Activated CD4-positive, alpha-beta memory T cell treated with anti-CD3 and anti-CD28 coated beads for 36 hours (primary cell): ENCODE measurements at regions not wholly inside any gene's neighbourhood (a gene's known extent, or its start where the extent isn't known, plus 50 kb on each side); places are given as distances from the start of the nearest gene placed in this dataset.

ENCODE experiments used
- CTCF ChIA-PET: fragments of 350-600 bp; sonication (Branson Sonifier 250); formaldehyde crosslinking; loops from one replicate; lab custom pipeline; 2021; ENCODE audit warnings: antibody characterized with exemption, inconsistent platforms; lab: Charles Lee
- POLR2A ChIA-PET: fragments of 350-600 bp; sonication (Branson Sonifier 250); formaldehyde crosslinking; loops from one replicate; lab custom pipeline; 2021; ENCODE audit warnings: antibody characterized with exemption; lab: Charles Lee
- DNase-seq: peaks from one replicate; pipeline ENCODE4 v3.0.0-alpha.2; 2020
- H3K27ac Mint-ChIP-seq: one replicate; pipeline ENCODE4 v1.8.0; 2021; ENCODE audit warnings: mixed read lengths
- H3K27me3 Mint-ChIP-seq: one replicate; pipeline ENCODE4 v1.8.0; 2021; ENCODE audit warnings: mixed read lengths
- H3K36me3 Mint-ChIP-seq: one replicate; pipeline ENCODE4 v1.8.0; 2021; ENCODE audit warnings: mixed read lengths
- H3K4me1 Mint-ChIP-seq: one replicate; pipeline ENCODE4 v1.8.0; 2021; ENCODE audit warnings: low read depth, mixed read lengths
- H3K4me3 Mint-ChIP-seq: one replicate; pipeline ENCODE4 v1.8.0; 2021; ENCODE audit warnings: mild to moderate bottlenecking, mixed read lengths
- H3K9me3 Mint-ChIP-seq: one replicate; pipeline ENCODE4 v1.8.0; 2021; ENCODE audit warnings: mixed read lengths
- intact Hi-C: fragments of 100-400 bp; cut with micrococcal nuclease; formaldehyde crosslinking; loops from one replicate; pipeline ENCODE4 v1.15.1; 2023

DNA sequence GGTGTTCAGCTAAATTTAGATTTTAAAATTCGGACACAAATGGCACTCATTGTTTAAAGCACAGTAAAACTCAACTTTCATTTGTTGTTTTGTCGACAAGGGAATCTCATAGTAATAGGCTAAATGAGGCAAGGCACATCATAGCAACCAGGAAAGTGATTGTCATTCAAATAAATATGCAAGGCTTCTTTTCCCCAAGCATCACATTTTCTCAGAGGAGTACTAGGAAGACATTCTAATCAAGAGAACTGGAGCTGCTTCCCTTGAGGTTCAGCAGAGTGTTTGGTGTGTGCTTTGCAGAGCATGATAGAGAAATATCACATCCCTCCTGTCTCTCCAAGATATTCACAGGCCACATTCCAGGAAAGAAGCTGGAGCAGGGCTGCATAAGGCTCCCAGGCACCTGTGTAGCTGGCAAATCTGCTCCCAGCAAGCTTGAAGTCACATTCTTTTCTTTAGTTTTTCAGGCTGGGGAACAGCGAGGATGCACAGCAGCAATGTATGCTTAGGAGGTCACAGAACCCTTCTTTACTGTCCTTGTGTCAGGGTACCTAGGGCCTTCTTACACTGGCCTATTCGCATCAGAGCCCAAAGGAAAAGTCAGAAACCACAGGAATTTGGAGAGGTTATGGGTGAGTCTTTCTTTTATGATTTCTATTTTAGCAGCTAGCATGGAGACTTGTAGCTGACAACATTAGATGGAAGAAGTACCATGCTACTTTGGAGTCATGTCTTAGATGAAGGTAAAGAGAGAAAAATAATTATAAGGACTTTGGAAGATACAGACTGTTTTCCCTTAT is 95.9 kb upstream of the HDAC9 start:
- Mint-ChIP-seq H3K4me3 (no peak overlapping the region), H3K36me3 (no peaks in the 10 kb centered on the region), H3K27me3 (peaks cover 4% of the 10 kb centered on the region), H3K27ac (no peak overlapping the region), H3K4me1 (no peaks in the 10 kb centered on the region), H3K9me3 (no peaks in the 10 kb centered on the region)
- ChIA-PET POLR2A (no interaction called here), CTCF (interaction anchor here (0.8 kb wide), 1 partner anchor 10 kb away, joined by 4 read pairs; no protein-coding TSS in a partner anchor)
- intact Hi-C loops: no loop called here
- no peak for DNase-seq

DNA sequence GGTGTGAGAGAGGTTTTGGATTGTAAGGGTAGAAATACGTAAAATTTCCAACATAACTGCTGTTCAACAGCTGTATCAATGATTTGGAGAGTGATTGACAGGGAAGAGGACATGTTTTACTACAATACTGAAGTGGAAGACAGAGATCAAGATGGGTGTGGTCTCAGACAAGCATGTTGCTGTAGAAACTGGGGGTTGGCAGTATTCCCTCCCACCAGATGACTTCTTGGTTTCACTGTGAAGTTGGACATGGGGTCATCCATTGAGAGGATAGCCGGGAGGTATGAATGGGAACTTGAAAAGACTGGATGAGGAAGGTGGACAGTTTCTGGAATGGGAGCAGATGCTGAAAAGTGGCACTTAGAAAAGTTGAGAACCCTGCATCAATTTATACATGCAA is 95.3 kb upstream of the HDAC9 start:
- intact Hi-C loops: no loop called here
- no peak for DNase-seq
- H3K4me1 Mint-ChIP-seq: no peaks in the 10 kb centered on the region
- ChIA-PET POLR2A (no interaction called here), CTCF (no interaction called here)
- H3K36me3 Mint-ChIP-seq: no peaks in the 10 kb centered on the region
- no peaks in the 10 kb centered on the region for H3K9me3 Mint-ChIP-seq
- no peak overlapping the region for H3K4me3 Mint-ChIP-seq
- H3K27me3 Mint-ChIP-seq: peaks cover 4% of the 10 kb centered on the region
- H3K27ac Mint-ChIP-seq: no peak overlapping the region

- peaks cover 4% of the 10 kb centered on the region for H3K27me3 Mint-ChIP-seq
- DNase-seq: no peak
- ChIA-PET POLR2A (no interaction called here), CTCF (no interaction called here)
- no peaks in the 10 kb centered on the region for H3K9me3 Mint-ChIP-seq
- intact Hi-C loops: no loop called here
- no peak overlapping the region for H3K27ac Mint-ChIP-seq
- no peaks in the 10 kb centered on the region for H3K36me3 Mint-ChIP-seq
- no peak overlapping the region for H3K4me3 Mint-ChIP-seq
- H3K4me1 Mint-ChIP-seq: no peaks in the 10 kb centered on the region
These were observed 94.8 kb upstream of the HDAC9 start for GRCh38 chr7:18400726-18401125.

DNA sequence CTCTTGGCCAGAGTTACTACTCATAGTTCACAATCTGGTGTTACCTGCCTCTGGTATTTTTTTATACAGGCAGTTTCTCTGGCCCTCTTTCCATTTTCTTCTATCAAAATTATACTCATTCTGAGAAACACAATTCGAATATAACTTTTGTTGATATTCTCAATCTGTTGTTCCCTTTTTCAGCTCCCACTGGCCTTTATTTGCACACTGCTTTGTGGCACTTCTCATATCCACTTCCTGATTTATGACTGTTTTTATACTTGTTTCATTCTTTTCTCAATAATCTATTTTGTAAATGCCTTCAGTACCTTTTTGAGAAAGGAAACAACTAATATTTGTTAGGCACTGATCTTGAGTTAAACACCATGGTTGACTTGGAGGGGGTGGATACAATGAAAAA is 93.8 kb upstream of the HDAC9 start:
- Mint-ChIP-seq H3K27ac (no peak overlapping the region), H3K27me3 (peaks cover 4% of the 10 kb centered on the region), H3K9me3 (no peaks in the 10 kb centered on the region), H3K4me1 (no peaks in the 10 kb centered on the region), H3K4me3 (no peak overlapping the region), H3K36me3 (no peaks in the 10 kb centered on the region)
- CTCF ChIA-PET: no interaction called here
- POLR2A ChIA-PET: no interaction called here
- intact Hi-C loops: no loop called here
- no peak for DNase-seq

DNA sequence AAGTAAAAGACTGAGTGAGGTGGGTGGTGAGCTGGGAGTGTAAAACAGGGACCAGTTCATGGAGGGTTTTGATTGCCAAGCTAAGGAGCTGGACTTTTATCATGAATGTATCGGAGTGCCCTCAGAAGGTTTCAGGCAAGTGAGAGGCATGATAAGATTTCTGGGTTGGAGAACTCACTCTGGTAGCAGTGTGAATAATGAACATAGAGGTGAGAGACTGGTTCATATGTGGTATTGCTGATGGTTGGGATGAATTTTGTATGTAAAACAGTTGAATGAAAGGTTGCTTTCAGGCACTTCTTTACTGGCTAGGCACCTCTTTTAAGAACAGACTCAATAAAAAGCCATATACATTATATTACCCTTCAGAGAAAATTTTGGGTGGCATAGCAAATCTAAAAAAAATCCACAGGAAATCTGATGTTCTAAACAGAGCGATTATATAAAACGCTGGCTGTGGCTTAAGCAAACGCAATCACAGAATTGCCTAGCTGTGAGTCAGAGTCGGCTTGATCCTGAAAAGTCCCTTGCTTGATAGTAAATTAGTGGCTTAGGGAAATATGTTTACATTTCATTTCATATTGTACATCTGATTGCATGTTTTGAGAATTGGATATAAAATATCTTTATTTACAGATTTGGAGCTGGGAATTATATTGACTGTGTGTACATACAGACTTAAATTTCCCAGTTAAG is 92.9 kb upstream of the HDAC9 start:
- POLR2A ChIA-PET: no interaction called here
- H3K27ac Mint-ChIP-seq: no peak overlapping the region
- peaks cover 4% of the 10 kb centered on the region for H3K27me3 Mint-ChIP-seq
- no peak for DNase-seq
- CTCF ChIA-PET: interaction anchor here (0.5 kb wide), 1 partner anchor 81 kb away, joined by 3 read pairs; no protein-coding TSS in a partner anchor
- H3K9me3 Mint-ChIP-seq: no peaks in the 10 kb centered on the region
- intact Hi-C loops: no loop called here
- no peaks in the 10 kb centered on the region for H3K36me3 Mint-ChIP-seq
- no peaks in the 10 kb centered on the region for H3K4me1 Mint-ChIP-seq
- H3K4me3 Mint-ChIP-seq: no peak overlapping the region

GRCh38 chr7:18405726-18406125 is 89.8 kb upstream of the HDAC9 start:
- Mint-ChIP-seq H3K4me1 (no peaks in the 10 kb centered on the region), H3K9me3 (no peaks in the 10 kb centered on the region), H3K27me3 (peaks cover 6% of the 10 kb centered on the region), H3K27ac (no peak overlapping the region), H3K4me3 (no peak overlapping the region), H3K36me3 (no peaks in the 10 kb centered on the region)
- DNase-seq: no peak
- CTCF ChIA-PET: no interaction called here
- intact Hi-C loops: no loop called here
- POLR2A ChIA-PET: no interaction called here

DNA sequence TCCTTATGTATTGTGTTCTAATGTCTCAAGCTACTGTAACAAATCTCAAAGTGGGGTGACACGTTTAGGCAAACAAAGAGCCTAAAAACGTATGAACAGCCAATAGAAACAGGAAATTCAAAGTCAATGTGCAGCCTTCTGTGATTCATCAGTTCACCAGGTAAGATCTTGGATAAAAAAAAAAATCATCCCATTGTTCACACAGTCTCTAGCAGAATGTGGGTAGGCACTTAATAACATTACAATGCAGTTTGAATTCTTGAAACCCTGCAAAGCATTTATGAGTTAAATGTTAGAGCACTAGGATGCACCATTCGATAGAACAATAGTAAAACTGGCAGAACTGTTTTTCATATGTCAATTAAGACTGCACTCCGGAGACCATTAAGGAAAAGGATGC is 88.2 kb upstream of the HDAC9 start:
- intact Hi-C loops: no loop called here
- no peak for DNase-seq
- Mint-ChIP-seq H3K27me3 (peaks cover 2% of the 10 kb centered on the region), H3K36me3 (no peaks in the 10 kb centered on the region), H3K9me3 (no peaks in the 10 kb centered on the region), H3K4me1 (no peaks in the 10 kb centered on the region), H3K27ac (no peak overlapping the region), H3K4me3 (no peak overlapping the region)
- ChIA-PET POLR2A (no interaction called here), CTCF (no interaction called here)

DNA sequence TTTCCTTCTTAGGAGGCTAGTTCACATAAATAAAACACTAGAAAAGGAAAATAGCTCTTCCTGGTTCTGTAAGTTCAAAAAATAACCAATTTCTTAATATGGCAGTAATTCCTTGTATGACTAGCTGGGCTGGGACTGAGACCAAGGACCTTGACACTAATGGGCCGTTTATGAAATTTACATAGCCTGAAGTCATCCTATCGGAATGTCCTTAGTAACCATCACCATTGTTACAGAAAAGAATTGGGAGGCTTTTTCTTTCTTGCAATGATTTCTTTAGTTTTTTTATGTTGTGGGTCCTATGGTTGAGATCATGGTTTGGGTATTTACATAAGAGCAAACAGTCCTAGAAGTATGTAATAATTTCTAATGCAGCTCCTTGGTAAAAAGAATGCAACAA is 87.1 kb upstream of the HDAC9 start:
- Mint-ChIP-seq H3K27me3 (peaks cover 2% of the 10 kb centered on the region), H3K4me1 (no peaks in the 10 kb centered on the region), H3K9me3 (no peaks in the 10 kb centered on the region), H3K27ac (no peak overlapping the region), H3K36me3 (no peaks in the 10 kb centered on the region), H3K4me3 (no peak overlapping the region)
- CTCF ChIA-PET: no interaction called here
- POLR2A ChIA-PET: no interaction called here
- intact Hi-C loops: no loop called here
- no peak for DNase-seq

DNA sequence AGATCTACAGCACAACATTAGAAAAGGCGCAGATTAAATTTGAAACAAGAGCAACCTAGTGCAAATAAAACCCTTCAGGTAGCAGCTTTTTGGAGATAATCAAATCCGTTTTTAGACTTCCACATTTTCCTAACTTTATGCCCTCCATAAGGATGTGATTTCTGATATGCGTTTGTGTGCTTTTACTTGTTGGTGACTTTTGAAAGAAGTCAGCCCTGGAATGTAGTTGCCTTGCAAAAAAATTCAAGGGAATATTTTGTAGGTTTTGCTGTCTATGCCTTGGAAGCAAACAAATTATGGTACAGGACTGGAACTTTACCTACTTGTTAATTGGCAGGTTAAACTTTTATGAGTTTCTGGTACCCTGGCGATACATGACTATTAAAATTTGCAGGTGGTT is 86.7 kb upstream of the HDAC9 start:
- DNase-seq: no peak
- ChIA-PET POLR2A (no interaction called here), CTCF (no interaction called here)
- no peaks in the 10 kb centered on the region for H3K4me1 Mint-ChIP-seq
- H3K27ac Mint-ChIP-seq: no peak overlapping the region
- H3K36me3 Mint-ChIP-seq: no peaks in the 10 kb centered on the region
- intact Hi-C loops: no loop called here
- H3K9me3 Mint-ChIP-seq: no peaks in the 10 kb centered on the region
- H3K27me3 Mint-ChIP-seq: peaks cover 2% of the 10 kb centered on the region
- no peak overlapping the region for H3K4me3 Mint-ChIP-seq

DNA sequence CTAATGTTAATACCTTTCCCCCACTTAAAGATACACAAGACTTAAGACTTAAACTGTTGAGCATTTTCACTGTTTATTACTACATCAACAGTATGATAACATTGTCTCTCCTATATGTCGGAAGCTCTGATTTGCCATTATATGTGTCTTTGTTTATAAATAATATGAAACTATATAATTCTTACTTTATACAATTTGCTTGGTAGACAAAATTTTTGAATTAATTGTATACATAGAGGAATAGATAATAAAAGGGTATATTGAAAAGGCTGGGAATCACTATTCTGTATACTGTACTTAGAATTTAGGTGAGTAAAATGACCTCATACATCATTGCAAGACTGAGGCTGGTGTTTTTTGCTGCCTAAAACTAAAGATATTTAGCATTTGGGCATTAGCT is 82.1 kb upstream of the HDAC9 start:
- no peak overlapping the region for H3K27ac Mint-ChIP-seq
- ChIA-PET POLR2A (no interaction called here), CTCF (no interaction called here)
- intact Hi-C loops: no loop called here
- DNase-seq: no peak
- H3K36me3 Mint-ChIP-seq: no peaks in the 10 kb centered on the region
- H3K4me1 Mint-ChIP-seq: no peaks in the 10 kb centered on the region
- H3K9me3 Mint-ChIP-seq: no peaks in the 10 kb centered on the region
- H3K4me3 Mint-ChIP-seq: no peak overlapping the region
- H3K27me3 Mint-ChIP-seq: no peaks in the 10 kb centered on the region

DNA sequence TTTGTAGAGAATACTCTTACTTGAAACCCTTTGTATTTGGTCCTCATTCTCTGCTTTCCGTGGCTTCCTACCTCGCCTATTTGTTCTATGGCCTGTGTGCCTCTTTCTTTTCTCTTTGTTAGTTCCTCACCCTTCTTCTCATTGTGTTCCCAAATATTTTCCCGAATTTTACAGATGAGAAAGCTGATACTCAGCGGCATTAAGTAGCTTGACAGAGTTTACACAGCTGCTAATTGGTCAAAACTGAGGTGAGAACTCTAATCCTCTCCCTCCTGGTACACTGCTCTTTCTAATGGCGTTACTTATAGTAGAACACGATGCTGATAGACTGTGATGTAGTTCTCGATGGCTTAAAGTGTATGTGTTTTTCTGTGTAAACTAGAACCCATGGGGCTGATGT is 80.7 kb upstream of the HDAC9 start:
- intact Hi-C loops: no loop called here
- no peaks in the 10 kb centered on the region for H3K4me1 Mint-ChIP-seq
- no peak for DNase-seq
- POLR2A ChIA-PET: no interaction called here
- peaks cover 1% of the 10 kb centered on the region for H3K27me3 Mint-ChIP-seq
- H3K4me3 Mint-ChIP-seq: no peak overlapping the region
- no peak overlapping the region for H3K27ac Mint-ChIP-seq
- CTCF ChIA-PET: no interaction called here
- no peaks in the 10 kb centered on the region for H3K36me3 Mint-ChIP-seq
- H3K9me3 Mint-ChIP-seq: no peaks in the 10 kb centered on the region

DNA sequence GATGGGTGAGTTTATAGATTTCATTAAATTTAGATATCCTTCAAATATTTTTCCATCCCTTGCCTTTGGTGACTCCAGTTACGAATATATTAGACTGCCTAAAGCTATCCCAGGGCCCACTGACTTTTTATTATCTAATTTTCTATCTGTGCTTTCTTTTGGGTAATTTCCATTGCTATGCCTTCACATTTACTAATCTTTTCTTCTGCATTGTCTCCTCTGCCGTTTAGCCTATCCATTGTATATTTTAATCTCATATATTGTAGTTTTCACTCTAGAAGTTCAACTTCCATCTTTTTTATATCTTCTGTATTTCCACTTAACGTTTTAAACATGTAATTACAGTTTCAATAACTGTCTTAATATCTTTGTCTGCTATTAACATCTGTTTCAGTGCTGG is 78.6 kb upstream of the HDAC9 start:
- CTCF ChIA-PET: no interaction called here
- DNase-seq: no peak
- Mint-ChIP-seq H3K9me3 (no peaks in the 10 kb centered on the region), H3K4me1 (no peaks in the 10 kb centered on the region), H3K27ac (no peak overlapping the region), H3K27me3 (peaks cover 1% of the 10 kb centered on the region), H3K36me3 (no peaks in the 10 kb centered on the region), H3K4me3 (no peak overlapping the region)
- intact Hi-C loops: no loop called here
- POLR2A ChIA-PET: no interaction called here

- Mint-ChIP-seq H3K36me3 (no peaks in the 10 kb centered on the region), H3K9me3 (no peaks in the 10 kb centered on the region), H3K27ac (no peak overlapping the region), H3K4me3 (no peak overlapping the region), H3K27me3 (peaks cover 1% of the 10 kb centered on the region), H3K4me1 (no peaks in the 10 kb centered on the region)
- DNase-seq: no peak
- ChIA-PET CTCF (no interaction called here), POLR2A (no interaction called here)
- intact Hi-C loops: no loop called here
These were observed 76.1 kb upstream of the HDAC9 start for GRCh38 chr7:18419456-18419855.
